GM19438 (cell line): ENCODE measurements at regions not wholly inside any gene's neighbourhood (a gene's known extent, or its start where the extent isn't known, plus 50 kb on each side); places are given as distances from the start of the nearest gene placed in this dataset.
"Not testable (repeated sequence)": the region's sequence is repeated elsewhere in the genome, so short reads cannot be mapped to it uniquely, and the experiment has no call there.

ENCODE experiments used
- ATAC-seq: cut with Tn5 transposase; IDR thresholded peaks from one replicate; pipeline ENCODE4 v1.9.1; 2021; ENCODE audit warnings: low read depth; ENCODE audit not compliant: unreplicated experiment

- no peak for ATAC-seq
These were observed 82.6 kb upstream of the DST start for GRCh38 chr6:56725254-56725653.

GRCh38 chr6:56724455-56724854, 81.8 kb upstream of the DST start:
- no peak for ATAC-seq

- no peak for ATAC-seq
These were observed 78.2 kb upstream of the DST start for GRCh38 chr6:56720882-56721281.

GRCh38 chr6:56720202-56720601, 77.5 kb upstream of the DST start:
- not testable (repeated sequence) for ATAC-seq

- not testable (repeated sequence) for ATAC-seq
These were observed 76.8 kb upstream of the DST start for GRCh38 chr6:56719315-56720058.

- no peak for ATAC-seq
These were observed 75.5 kb upstream of the DST start for GRCh38 chr6:56718236-56718635.

- ATAC-seq, result no peak
These were observed 73.5 kb upstream of the DST start for GRCh38 chr6:56716229-56716628.

- no peak for ATAC-seq
These were observed 73.1 kb upstream of the DST start for GRCh38 chr6:56715741-56716140.

GRCh38 chr6:56714982-56715456, 72.3 kb upstream of the DST start:
- ATAC-seq, result no peak

- no peak for ATAC-seq
These were observed 71.6 kb upstream of the DST start for GRCh38 chr6:56714273-56714672.

GRCh38 chr6:56713254-56713672, 70.6 kb upstream of the DST start:
- ATAC-seq, result no peak

- no peak for ATAC-seq
These were observed 68.3 kb upstream of the DST start for GRCh38 chr6:56710967-56711366.

GRCh38 chr6:56709650-56710049, 67.0 kb upstream of the DST start:
- ATAC-seq, result no peak

- no peak for ATAC-seq
These were observed 66.3 kb upstream of the DST start for GRCh38 chr6:56708810-56709597.

GRCh38 chr6:56706981-56707726, 64.5 kb upstream of the DST start:
- ATAC-seq, result no peak

GRCh38 chr6:56699066-56699654, 56.5 kb upstream of the DST start:
- ATAC-seq, result no peak

GRCh38 chr6:56695702-56696101, 53.0 kb upstream of the DST start:
- no peak for ATAC-seq

- no peak for ATAC-seq
These were observed 51.3 kb upstream of the DST start for GRCh38 chr6:56694002-56694401.

GRCh38 chr6:56693246-56693607, 50.5 kb upstream of the DST start:
- no peak for ATAC-seq

- ATAC-seq, result no peak
These were observed 50.0 kb upstream of the DST start for GRCh38 chr6:56692523-56693245.
